Caki2 (cell line): ENCODE measurements at regions not wholly inside any gene's neighbourhood (a gene's known extent, or its start where the extent isn't known, plus 50 kb on each side); places are given as distances from the start of the nearest gene placed in this dataset.
"Not testable (repeated sequence)": the region's sequence is repeated elsewhere in the genome, so short reads cannot be mapped to it uniquely, and the experiment has no call there.

Experiments used
- DNase-seq: peaks from one replicate; pipeline ENCODE4 v3.0.0-alpha.2; 2015; ENCODE audit warnings: low read depth
- in situ Hi-C: cut with HindIII; loops from 2 replicates; pipeline ENCODE4 v1.10.0; 2016; ENCODE audit warnings: low sequenced_read_pairs, low pct_unique_long_range_greater_than_20kb, mixed read lengths

DNA sequence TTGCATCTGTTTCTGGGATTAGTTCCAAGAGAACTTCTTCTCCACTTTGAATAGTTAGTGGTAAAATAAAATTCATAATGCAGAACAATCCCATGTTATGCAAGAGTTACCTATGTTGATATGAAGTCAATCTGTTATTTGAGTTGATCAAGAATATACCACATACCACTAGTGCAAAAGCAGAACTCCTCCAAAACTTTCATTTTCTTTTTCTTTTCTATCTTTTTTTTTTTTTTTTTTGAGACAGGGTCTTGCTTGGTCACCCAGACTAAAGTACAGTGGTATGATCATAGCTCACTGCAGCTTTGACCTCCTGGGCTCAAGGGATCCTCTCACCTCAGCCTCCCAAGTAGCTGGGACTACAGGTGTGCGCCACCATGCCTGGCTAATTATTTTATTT is 78.8 kb upstream of the UMPS start:
- not testable (repeated sequence) for DNase-seq

DNA sequence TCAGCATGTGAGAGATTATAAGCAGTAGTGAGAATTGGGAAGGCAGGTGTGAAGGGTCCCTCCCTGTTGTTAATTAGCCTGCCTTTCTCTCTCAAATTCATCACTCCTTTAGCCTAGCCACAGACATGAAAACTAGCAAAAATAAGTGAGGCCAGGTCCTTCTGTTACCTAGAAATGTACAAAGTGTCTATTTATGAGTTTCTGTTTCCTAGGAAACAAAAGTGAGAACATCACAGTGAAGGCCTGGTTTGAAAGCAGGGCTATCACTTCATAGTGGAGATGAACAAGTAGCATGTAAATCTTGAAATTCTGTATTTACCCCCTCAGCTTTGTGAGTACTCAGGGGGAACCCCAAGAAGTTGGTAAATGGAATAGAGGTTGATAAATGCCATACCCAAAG is 78.2 kb upstream of the UMPS start:
- in situ Hi-C loops, result no loop called here
- no peak for DNase-seq

More for the DNA sequence above, 78.8 kb upstream of the UMPS start:
- in situ Hi-C loops, result not testable (repeated sequence)

DNA sequence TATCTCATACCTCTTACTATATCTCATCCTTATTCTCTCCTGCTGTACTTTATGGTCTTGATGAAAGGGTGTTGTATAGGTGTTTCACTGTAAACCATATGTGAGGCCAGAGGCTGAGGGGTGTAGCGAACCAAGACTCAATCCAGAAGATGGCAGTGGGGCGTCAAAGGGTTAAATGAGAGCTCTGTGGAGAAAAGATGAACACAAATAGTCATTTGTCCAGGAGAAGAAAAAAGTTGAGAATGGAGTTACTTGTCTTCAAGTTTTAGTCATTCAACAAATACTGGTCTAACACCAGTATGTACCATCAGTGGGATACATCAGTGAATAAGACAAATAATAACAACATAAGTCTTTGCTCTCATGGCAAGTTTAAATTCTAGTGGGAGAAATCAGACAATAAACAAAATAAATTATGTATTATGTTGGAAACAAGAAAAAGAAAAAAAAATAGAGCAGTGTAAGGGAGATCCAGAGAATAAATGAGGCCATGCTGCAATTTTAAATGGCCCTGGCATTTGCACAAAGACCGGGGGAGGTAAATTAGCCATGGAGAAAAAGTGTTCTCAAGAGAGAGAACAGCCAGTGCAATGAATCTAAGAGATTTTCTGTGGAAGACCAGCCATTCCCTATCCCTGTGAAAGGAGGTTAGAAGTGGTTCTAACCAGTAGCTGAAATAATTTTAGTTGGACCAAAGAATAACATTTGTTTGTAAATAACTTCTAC is 77.0 kb upstream of the UMPS start:
- no peak for DNase-seq
- in situ Hi-C loops, result no loop called here

GRCh38 chr3:124653797-124654469 is 76.3 kb upstream of the UMPS start:
- DNase-seq, result no peak
- in situ Hi-C loops, result no loop called here

- no peak for DNase-seq
- in situ Hi-C loops, result no loop called here
These were observed 75.8 kb upstream of the UMPS start for GRCh38 chr3:124654470-124654845.

GRCh38 chr3:124656531-124656930 is 73.7 kb upstream of the UMPS start:
- in situ Hi-C loops, result no loop called here
- no peak for DNase-seq

GRCh38 chr3:124657138-124657537 is 73.1 kb upstream of the UMPS start:
- in situ Hi-C loops, result no loop called here
- DNase-seq, result no peak

DNA sequence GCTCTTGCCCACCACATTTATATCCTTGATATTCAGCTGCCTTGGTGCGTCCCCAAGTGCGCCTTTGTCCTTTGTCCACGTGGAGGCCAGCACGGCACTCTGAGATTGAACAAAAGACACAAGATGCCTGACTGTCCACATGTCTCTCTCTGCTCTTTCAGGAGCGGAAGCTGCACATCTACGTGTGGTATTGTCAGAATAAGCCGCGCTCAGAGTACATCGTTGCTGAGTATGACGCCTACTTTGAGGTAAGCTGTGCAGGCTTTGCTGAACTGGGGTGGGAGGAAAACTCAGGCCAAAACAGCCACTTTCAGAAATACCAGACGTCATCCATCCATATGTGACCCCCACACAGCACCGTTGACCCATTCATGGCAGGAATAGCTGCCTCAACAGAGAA is 72.0 kb upstream of the UMPS start:
- in situ Hi-C loops, result no loop called here
- no peak for DNase-seq

DNA sequence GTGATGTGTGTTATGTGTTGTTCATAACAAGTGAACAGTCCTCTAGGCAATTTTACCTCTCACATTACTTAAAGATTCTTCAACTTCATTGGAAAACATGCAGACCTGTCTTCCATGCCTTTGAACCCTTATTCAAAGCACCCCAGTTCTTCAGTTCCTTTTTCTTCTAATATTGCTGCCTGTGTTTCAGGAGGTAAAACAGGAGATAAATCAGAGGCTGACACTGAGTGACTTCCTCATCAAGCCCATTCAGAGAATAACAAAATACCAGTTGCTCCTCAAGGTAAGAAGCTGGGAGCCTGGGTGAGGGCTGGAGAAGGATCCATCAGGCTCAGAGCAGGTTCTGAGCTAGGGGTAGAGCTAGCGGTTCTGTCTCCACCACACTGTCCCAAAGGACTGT is 71.1 kb upstream of the UMPS start:
- in situ Hi-C loops, result no loop called here
- DNase-seq, result no peak

GRCh38 chr3:124660599-124660998 is 69.7 kb upstream of the UMPS start:
- DNase-seq, result no peak
- in situ Hi-C loops, result no loop called here

DNA sequence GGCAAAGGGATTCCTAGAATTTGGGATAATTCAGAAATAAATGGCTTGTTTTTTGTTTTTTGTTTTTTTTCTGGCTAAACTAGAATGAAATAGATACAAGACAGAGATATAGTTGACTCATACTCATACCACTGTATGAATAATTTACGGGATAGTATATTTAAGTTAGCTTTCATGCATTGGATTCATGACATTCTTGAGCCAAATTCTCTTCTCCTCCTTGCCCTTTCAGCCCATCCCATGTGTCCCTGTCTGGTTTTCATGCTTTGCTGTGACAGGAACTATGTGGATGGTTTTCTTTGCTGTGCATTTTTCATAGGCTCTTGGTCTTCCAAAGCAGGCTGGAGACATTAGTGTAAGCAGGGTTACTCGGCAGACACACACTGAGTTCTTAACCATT is 66.6 kb upstream of the UMPS start:
- DNase-seq, result peak; percentile 2
- in situ Hi-C loops, result no loop called here

DNA sequence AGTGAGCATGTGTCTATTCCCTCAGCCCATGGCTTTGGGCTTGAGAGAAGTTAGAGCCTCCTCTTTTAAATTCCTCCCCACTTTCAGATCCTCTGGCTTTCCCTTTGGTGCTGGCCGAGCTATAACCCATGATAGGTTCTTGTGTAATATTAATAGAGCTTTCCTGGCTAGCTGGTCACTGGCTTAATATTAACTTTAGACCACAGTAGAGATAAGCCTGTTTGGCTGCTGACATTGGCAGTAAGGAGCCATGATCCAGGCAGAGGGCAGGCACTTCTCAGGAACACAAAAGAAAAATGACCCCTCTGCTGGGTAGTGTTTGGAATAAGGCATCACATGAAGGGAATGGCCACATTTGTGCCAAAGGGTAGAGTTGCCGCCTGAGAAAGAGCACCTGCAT is 65.4 kb upstream of the UMPS start:
- in situ Hi-C loops, result no loop called here

GRCh38 chr3:124666067-124666466 is 64.2 kb upstream of the UMPS start:
- in situ Hi-C loops, result no loop called here
- no peak for DNase-seq

More for the DNA sequence above, 65.4 kb upstream of the UMPS start:
- peak; percentile 32 for DNase-seq

DNA sequence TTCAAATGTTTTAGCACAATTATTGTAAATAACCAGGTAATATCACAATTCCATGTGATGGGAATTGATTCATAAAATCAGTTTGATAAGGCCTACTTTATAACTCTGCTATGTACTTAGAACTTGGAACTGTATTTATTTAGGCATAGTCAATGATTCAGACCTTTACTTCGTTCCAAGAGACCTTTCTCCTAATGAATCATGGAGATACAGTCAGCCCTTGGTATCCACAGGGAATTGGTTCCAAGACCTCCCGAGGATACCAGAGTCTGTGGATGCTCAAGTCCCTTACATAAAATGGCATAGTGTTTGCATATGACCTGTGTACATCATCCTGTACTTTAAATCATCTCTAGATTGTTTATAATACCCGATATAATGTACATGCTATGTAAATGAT is 60.8 kb upstream of the UMPS start:
- DNase-seq, result no peak
- in situ Hi-C loops, result no loop called here

GRCh38 chr3:124671106-124671505 is 59.1 kb upstream of the UMPS start:
- in situ Hi-C loops, result no loop called here
- no peak for DNase-seq

DNA sequence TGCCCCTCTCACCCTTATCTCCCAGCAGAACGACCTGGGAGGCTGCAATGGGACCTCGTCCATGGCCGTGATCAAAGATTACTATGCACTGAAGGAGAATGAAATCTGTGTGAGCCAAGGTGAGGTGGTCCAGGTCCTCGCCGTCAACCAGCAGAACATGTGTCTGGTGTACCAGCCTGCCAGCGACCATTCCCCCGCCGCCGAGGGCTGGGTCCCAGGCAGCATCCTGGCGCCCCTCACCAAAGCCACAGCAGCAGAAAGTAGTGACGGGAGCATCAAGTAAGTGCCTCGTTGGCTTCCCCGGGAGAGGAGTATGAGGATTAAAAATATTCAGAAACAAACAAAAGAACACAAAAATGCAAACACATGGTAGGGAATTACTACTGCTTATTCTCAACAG is 55.9 kb upstream of the UMPS start:
- in situ Hi-C loops, result no loop called here
- DNase-seq, result no peak

DNA sequence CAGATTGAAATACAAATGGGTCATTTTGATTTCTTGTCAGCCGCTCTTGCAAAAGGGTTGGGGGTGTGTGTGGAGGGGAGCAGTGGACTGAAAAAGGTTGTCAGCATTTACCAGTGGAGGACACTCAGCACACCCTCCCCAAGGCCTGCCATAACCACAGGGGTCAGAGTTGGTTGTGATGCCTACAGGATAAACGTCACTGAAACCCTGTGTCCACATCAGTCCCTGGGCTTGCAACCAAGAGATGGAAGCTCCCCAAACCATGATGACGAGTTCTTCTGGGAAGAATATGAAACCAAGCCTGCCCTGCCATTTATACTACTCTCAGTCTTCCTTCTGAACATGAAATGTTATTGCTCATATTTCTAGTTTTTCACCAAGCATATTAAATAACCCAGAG is 54.0 kb upstream of the UMPS start:
- no peak for DNase-seq
- in situ Hi-C loops, result loop anchor here (25.0 kb wide), 1 partner anchor 114 kb away; no protein-coding TSS in a partner anchor

- no peak for DNase-seq
- in situ Hi-C loops, result loop anchor here (25.0 kb wide), 1 partner anchor 117 kb away; no protein-coding TSS in a partner anchor
These were observed 51.1 kb upstream of the UMPS start for GRCh38 chr3:124679048-124679638.
